ENCODE measurements at regions not wholly inside any gene's neighbourhood (a gene's known extent, or its start where the extent isn't known, plus 50 kb on each side); places are given as distances from the start of the nearest gene placed in this dataset.

GRCh38 chr11:110785398-110785797 lies 73.2 kb upstream of the ARHGAP20 start:
- no peaks in the 10 kb centered on the region for H3K27me3 ChIP-seq (ENCODE audit: control insufficient read depth, insufficient read depth, low read length)
- H3K4me3 ChIP-seq (ENCODE audit: low read depth, low read length) = no peak overlapping the region
- no peak for FAIRE-seq
- H3K36me3 ChIP-seq (ENCODE audit: control insufficient read depth, insufficient read depth, low read length) = no peaks in the 10 kb centered on the region
- DNase-seq (ENCODE audit: low read depth) = no peak
- no peak for TF ChIP-seq CTCF (IDR thresholded peaks at IDR 0.05; ENCODE audit: insufficient read depth, low read length, severe bottlenecking)

GRCh38 chr11:110782616-110783015 lies 70.4 kb upstream of the ARHGAP20 start:
- Histone ChIP-seq H3K4me3 (ENCODE audit: low read depth, low read length) (no peak overlapping the region), H3K27me3 (ENCODE audit: control insufficient read depth, insufficient read depth, low read length) (no peaks in the 10 kb centered on the region), H3K36me3 (ENCODE audit: control insufficient read depth, insufficient read depth, low read length) (no peaks in the 10 kb centered on the region)
- no peak for TF ChIP-seq CTCF (IDR thresholded peaks at IDR 0.05; ENCODE audit: insufficient read depth, low read length, severe bottlenecking)
- DNase-seq (ENCODE audit: low read depth) = no peak
- no peak for FAIRE-seq

- Histone ChIP-seq H3K4me3 (ENCODE audit: low read depth, low read length) (no peak overlapping the region), H3K36me3 (ENCODE audit: control insufficient read depth, insufficient read depth, low read length) (no peaks in the 10 kb centered on the region), H3K27me3 (ENCODE audit: control insufficient read depth, insufficient read depth, low read length) (no peaks in the 10 kb centered on the region)
- FAIRE-seq (no peak), DNase-seq (ENCODE audit: low read depth) (no peak)
- no peak for TF ChIP-seq CTCF (IDR thresholded peaks at IDR 0.05; ENCODE audit: insufficient read depth, low read length, severe bottlenecking)
Measured at GRCh38 chr11:110779108-110779507, 66.9 kb upstream of the ARHGAP20 start.

GRCh38 chr11:110778343-110778742 lies 66.1 kb upstream of the ARHGAP20 start:
- Histone ChIP-seq H3K36me3 (ENCODE audit: control insufficient read depth, insufficient read depth, low read length) (no peaks in the 10 kb centered on the region), H3K4me3 (ENCODE audit: low read depth, low read length) (no peak overlapping the region), H3K27me3 (ENCODE audit: control insufficient read depth, insufficient read depth, low read length) (no peaks in the 10 kb centered on the region)
- no peak for DNase-seq (ENCODE audit: low read depth)
- TF ChIP-seq CTCF (IDR thresholded peaks at IDR 0.05; ENCODE audit: insufficient read depth, low read length, severe bottlenecking) = no peak
- FAIRE-seq = no peak

GRCh38 chr11:110777775-110778174 lies 65.5 kb upstream of the ARHGAP20 start:
- DNase-seq (ENCODE audit: low read depth) (peak; percentile 88), FAIRE-seq (no peak)
- H3K4me3 ChIP-seq (ENCODE audit: low read depth, low read length) = no peak overlapping the region
- H3K36me3 ChIP-seq (ENCODE audit: control insufficient read depth, insufficient read depth, low read length) = no peaks in the 10 kb centered on the region
- no peaks in the 10 kb centered on the region for H3K27me3 ChIP-seq (ENCODE audit: control insufficient read depth, insufficient read depth, low read length)
- TF ChIP-seq CTCF (IDR thresholded peaks at IDR 0.05; ENCODE audit: insufficient read depth, low read length, severe bottlenecking) = no peak

GRCh38 chr11:110776081-110776480 lies 63.8 kb upstream of the ARHGAP20 start:
- TF ChIP-seq CTCF (IDR thresholded peaks at IDR 0.05; ENCODE audit: insufficient read depth, low read length, severe bottlenecking) = no peak
- DNase-seq (ENCODE audit: low read depth) = no peak
- H3K36me3 ChIP-seq (ENCODE audit: control insufficient read depth, insufficient read depth, low read length) = no peaks in the 10 kb centered on the region
- no peak overlapping the region for H3K4me3 ChIP-seq (ENCODE audit: low read depth, low read length)
- no peaks in the 10 kb centered on the region for H3K27me3 ChIP-seq (ENCODE audit: control insufficient read depth, insufficient read depth, low read length)
- FAIRE-seq = no peak

All from bronchial epithelial cell (primary cell).